ENCODE measurements at regions not wholly inside any gene's neighbourhood (a gene's known extent, or its start where the extent isn't known, plus 50 kb on each side); places are given as distances from the start of the nearest gene placed in this dataset.
A peak's percentile ranks its signal among the peaks of the same experiment; 100 is the strongest.

GRCh38 chr1:168414914-168415313 lies 128.9 kb downstream of the XCL2 start:
- no peaks in the 10 kb centered on the region for H3K9me3 Mint-ChIP-seq
- H3K27me3 Mint-ChIP-seq (ENCODE audit: insufficient read depth), result peaks cover 8% of the 10 kb centered on the region
- no peak for TF ChIP-seq CTCF (IDR thresholded peaks at IDR 0.05)
- peaks cover 6% of the 10 kb centered on the region for H3K4me1 Mint-ChIP-seq (ENCODE audit: low read depth)
- no peak for DNase-seq
- no peaks in the 10 kb centered on the region for H3K36me3 Mint-ChIP-seq (ENCODE audit: low read depth)
- no peak overlapping the region for H3K4me3 Mint-ChIP-seq
- H3K27ac Mint-ChIP-seq, result no peak overlapping the region

- DNase-seq, result no peak
- H3K27ac Mint-ChIP-seq, result no peak overlapping the region
- H3K27me3 Mint-ChIP-seq (ENCODE audit: insufficient read depth), result peaks cover 7% of the 10 kb centered on the region
- no peaks in the 10 kb centered on the region for H3K36me3 Mint-ChIP-seq (ENCODE audit: low read depth)
- no peak for TF ChIP-seq CTCF (IDR thresholded peaks at IDR 0.05)
- H3K4me1 Mint-ChIP-seq (ENCODE audit: low read depth), result peaks cover 13% of the 10 kb centered on the region
- no peaks in the 10 kb centered on the region for H3K9me3 Mint-ChIP-seq
- no peak overlapping the region for H3K4me3 Mint-ChIP-seq
Observed at GRCh38 chr1:168410464-168410863, 129.8 kb downstream of the TBX19 start.

DNA sequence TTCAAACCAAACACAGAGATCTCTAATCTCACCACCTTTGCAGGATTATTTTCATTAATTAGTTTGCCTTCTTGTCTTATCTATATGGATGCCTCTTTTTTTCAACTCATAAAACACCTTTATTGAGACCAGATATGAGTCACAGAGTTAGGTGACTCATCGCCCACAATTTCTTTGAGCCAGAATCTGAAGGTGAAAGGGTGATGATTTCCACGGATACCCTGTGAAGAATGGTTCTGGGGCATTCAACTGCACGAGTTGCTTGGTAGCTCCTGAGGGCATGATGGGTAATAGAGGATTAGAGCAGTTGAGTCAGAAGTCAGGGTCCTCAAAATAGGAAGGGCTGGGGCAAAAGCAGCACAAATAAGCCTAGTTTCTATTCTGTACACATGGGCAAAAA lies 128.2 kb downstream of the TBX19 start:
- peak; percentile 6 for DNase-seq
- H3K4me1 Mint-ChIP-seq (ENCODE audit: low read depth), result peaks cover 13% of the 10 kb centered on the region
- no peaks in the 10 kb centered on the region for H3K9me3 Mint-ChIP-seq
- TF ChIP-seq CTCF (IDR thresholded peaks at IDR 0.05), result no peak
- H3K27me3 Mint-ChIP-seq (ENCODE audit: insufficient read depth), result peaks cover 3% of the 10 kb centered on the region; the same call in 1 of the 2 replicates
- H3K4me3 Mint-ChIP-seq, result no peak overlapping the region
- H3K27ac Mint-ChIP-seq, result no peak overlapping the region
- H3K36me3 Mint-ChIP-seq (ENCODE audit: low read depth), result no peaks in the 10 kb centered on the region

DNA sequence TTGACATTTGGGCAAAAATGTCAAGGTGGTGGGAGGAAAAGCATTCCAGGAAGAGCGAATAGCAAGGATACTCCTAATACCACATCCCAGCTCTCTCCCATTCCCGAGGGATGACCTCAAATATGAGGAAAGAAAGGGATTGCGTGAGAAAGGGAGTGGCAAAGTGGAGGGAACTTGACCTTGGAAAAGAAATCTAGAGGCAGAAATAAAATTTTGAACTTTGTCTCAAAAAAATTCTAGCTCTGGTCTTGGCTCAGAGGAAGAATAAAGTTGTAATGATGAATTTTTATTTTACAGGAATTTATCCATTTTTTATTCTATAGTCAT lies 127.8 kb downstream of the TBX19 start:
- Mint-ChIP-seq H3K27ac (no peak overlapping the region), H3K27me3 (ENCODE audit: insufficient read depth) (peaks cover 3% of the 10 kb centered on the region; the same call in 1 of the 2 replicates), H3K4me3 (no peak overlapping the region), H3K4me1 (ENCODE audit: low read depth) (peaks cover 13% of the 10 kb centered on the region), H3K9me3 (no peaks in the 10 kb centered on the region), H3K36me3 (ENCODE audit: low read depth) (no peaks in the 10 kb centered on the region)
- no peak for TF ChIP-seq CTCF (IDR thresholded peaks at IDR 0.05)
- DNase-seq, result no peak

DNA sequence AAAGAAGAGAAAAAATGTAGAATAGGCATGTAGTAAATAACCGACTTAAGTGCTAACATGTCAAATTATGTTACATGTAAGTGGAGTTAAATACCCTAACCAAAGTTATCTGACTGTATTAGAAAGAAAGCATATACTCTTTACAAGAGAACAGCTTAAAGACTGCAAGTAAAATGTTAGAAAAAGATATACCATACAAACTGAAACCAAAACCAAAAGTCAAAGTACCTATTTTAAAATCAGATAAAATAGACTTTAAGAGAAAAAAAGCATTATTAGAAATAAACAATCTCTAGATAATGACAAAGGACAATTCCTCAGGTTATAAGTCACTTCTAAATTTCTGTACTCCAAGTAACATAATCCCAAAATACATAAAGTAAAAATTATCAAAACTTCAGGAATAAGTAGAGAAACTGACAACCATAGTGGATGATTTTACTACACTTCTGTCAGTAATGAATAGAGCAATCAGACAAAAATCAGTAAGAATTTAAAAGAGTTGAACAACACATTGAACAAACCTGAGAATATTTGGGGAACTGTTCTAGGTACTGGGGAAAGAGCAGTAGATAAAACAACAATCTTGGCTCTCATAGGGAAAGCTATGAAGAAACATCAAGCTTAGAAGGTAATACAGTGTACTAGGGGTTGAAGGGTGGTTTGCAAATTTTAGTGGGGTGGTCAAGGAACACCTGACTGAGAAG lies 127.3 kb downstream of the TBX19 start:
- no peaks in the 10 kb centered on the region for H3K9me3 Mint-ChIP-seq
- H3K4me1 Mint-ChIP-seq (ENCODE audit: low read depth), result peaks cover 13% of the 10 kb centered on the region
- H3K27me3 Mint-ChIP-seq (ENCODE audit: insufficient read depth), result peaks cover 3% of the 10 kb centered on the region; the same call in 1 of the 2 replicates
- DNase-seq, result no peak
- no peaks in the 10 kb centered on the region for H3K36me3 Mint-ChIP-seq (ENCODE audit: low read depth)
- H3K4me3 Mint-ChIP-seq, result no peak overlapping the region
- H3K27ac Mint-ChIP-seq, result no peak overlapping the region
- TF ChIP-seq CTCF (IDR thresholded peaks at IDR 0.05), result no peak

Measured in HFFc6 (cell line).